ENCODE measurements at regions not wholly inside any gene's neighbourhood (a gene's known extent, or its start where the extent isn't known, plus 50 kb on each side); places are given as distances from the start of the nearest gene placed in this dataset.

DNA sequence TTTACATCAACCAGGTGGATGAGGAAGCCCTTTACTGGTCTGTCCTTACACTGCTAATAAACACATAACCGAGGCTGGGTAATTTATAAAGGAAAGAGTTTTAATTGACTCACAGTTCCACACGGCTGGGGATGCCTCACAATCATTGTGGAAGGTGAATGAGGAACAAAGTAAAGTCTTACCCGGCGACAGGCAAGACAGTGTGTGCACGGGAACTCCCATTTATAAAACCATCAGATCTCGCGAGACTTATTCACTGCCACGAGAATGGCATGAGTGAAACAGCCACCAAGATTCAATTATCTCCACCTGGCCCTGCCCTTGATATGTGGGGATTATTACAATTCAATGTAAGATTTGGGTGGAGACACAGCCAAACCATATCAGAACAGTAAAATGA lies 67.3 kb upstream of the GRAMD2B start:
- TF ChIP-seq, protein P1, sequence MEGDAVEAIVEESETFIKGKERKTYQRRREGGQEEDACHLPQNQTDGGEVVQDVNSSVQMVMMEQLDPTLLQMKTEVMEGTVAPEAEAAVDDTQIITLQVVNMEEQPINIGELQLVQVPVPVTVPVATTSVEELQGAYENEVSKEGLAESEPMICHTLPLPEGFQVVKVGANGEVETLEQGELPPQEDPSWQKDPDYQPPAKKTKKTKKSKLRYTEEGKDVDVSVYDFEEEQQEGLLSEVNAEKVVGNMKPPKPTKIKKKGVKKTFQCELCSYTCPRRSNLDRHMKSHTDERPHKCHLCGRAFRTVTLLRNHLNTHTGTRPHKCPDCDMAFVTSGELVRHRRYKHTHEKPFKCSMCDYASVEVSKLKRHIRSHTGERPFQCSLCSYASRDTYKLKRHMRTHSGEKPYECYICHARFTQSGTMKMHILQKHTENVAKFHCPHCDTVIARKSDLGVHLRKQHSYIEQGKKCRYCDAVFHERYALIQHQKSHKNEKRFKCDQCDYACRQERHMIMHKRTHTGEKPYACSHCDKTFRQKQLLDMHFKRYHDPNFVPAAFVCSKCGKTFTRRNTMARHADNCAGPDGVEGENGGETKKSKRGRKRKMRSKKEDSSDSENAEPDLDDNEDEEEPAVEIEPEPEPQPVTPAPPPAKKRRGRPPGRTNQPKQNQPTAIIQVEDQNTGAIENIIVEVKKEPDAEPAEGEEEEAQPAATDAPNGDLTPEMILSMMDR (IDR thresholded peaks at IDR 0.05): no peak
- TF ChIP-seq EP300 (IDR thresholded peaks at IDR 0.05) (no peak), POLR2A (IDR thresholded peaks at IDR 0.05) (no peak), POLR2AphosphoS5 (IDR thresholded peaks at IDR 0.05) (no peak)

Measured in suprapubic skin (tissue), 4 donors.